Activated CD8-positive, alpha-beta T cell treated with anti-CD3 and anti-CD28 coated beads, Interleukin-2, amount 10 ng/mL, durations not matched to agents 7 days and 5 days (primary cell): ENCODE measurements at regions not wholly inside any gene's neighbourhood (a gene's known extent, or its start where the extent isn't known, plus 50 kb on each side); places are given as distances from the start of the nearest gene placed in this dataset.
"Not testable (repeated sequence)": the region's sequence is repeated elsewhere in the genome, so short reads cannot be mapped to it uniquely, and the experiment has no call there.

Experiments
- ATAC-seq: fragments of 150-1000 bp; cut with Tn5 transposase; one replicate; pipeline ENCODE4 v1.10.0; 2021; ENCODE audit warnings: moderate library complexity
- CTCF ChIA-PET: fragments of 350-600 bp; sonication (Branson Sonifier 250); formaldehyde crosslinking; loops from one replicate; lab custom pipeline; 2021; ENCODE audit warnings: antibody characterized with exemption; lab: Charles Lee
- POLR2A ChIA-PET: fragments of 350-600 bp; sonication (Branson Sonifier 250); formaldehyde crosslinking; loops from one replicate; lab custom pipeline; 2021; ENCODE audit warnings: antibody characterized with exemption; lab: Charles Lee
- DNase-seq: peaks from one replicate; pipeline ENCODE4 v3.0.0-alpha.2; 2020
- H3K27ac Mint-ChIP-seq: one replicate; pipeline ENCODE4 v1.8.0; 2021; ENCODE audit warnings: mild to moderate bottlenecking, mixed read lengths
- H3K27me3 Mint-ChIP-seq: one replicate; pipeline ENCODE4 v1.8.0; 2021; ENCODE audit warnings: low read depth, mixed read lengths
- H3K36me3 Mint-ChIP-seq: one replicate; pipeline ENCODE4 v1.8.0; 2021; ENCODE audit warnings: low read depth, mixed read lengths
- H3K4me1 Mint-ChIP-seq: one replicate; pipeline ENCODE4 v1.8.0; 2021; ENCODE audit warnings: low read depth, mixed read lengths
- H3K4me3 Mint-ChIP-seq: one replicate; pipeline ENCODE4 v1.8.0; 2021; ENCODE audit warnings: mild to moderate bottlenecking, mixed read lengths
- H3K9me3 Mint-ChIP-seq: one replicate; pipeline ENCODE4 v1.8.0; 2022; ENCODE audit warnings: mixed read lengths; ENCODE audit not compliant: insufficient read depth

- POLR2A ChIA-PET, result no interaction called here
- DNase-seq, result no peak
- Mint-ChIP-seq H3K4me3 (no peak overlapping the region), H3K27me3 (no peaks in the 10 kb centered on the region), H3K36me3 (no peaks in the 10 kb centered on the region), H3K4me1 (no peaks in the 10 kb centered on the region), H3K27ac (no peak overlapping the region), H3K9me3 (peaks cover 4% of the 10 kb centered on the region)
- ATAC-seq, result no peak
- CTCF ChIA-PET, result no interaction called here
Observed at GRCh38 chr10:36443233-36443632, 682.2 kb upstream of the ANKRD30A start.

- ChIA-PET POLR2A (no interaction called here), CTCF (no interaction called here)
- H3K4me1 Mint-ChIP-seq, result no peaks in the 10 kb centered on the region
- H3K27me3 Mint-ChIP-seq, result no peaks in the 10 kb centered on the region
- peaks cover 8% of the 10 kb centered on the region for H3K9me3 Mint-ChIP-seq
- ATAC-seq (no peak), DNase-seq (no peak)
- no peak overlapping the region for H3K4me3 Mint-ChIP-seq
- no peak overlapping the region for H3K27ac Mint-ChIP-seq
- no peaks in the 10 kb centered on the region for H3K36me3 Mint-ChIP-seq
Observed at GRCh38 chr10:36441557-36441956, 683.8 kb upstream of the ANKRD30A start.

- no peak overlapping the region for H3K27ac Mint-ChIP-seq
- H3K27me3 Mint-ChIP-seq, result no peaks in the 10 kb centered on the region
- H3K36me3 Mint-ChIP-seq, result no peaks in the 10 kb centered on the region
- ChIA-PET POLR2A (no interaction called here), CTCF (no interaction called here)
- no peaks in the 10 kb centered on the region for H3K4me1 Mint-ChIP-seq
- no peak overlapping the region for H3K4me3 Mint-ChIP-seq
- DNase-seq (no peak), ATAC-seq (no peak)
- peaks cover 8% of the 10 kb centered on the region for H3K9me3 Mint-ChIP-seq
Observed at GRCh38 chr10:36440539-36440938, 684.9 kb upstream of the ANKRD30A start.

GRCh38 chr10:36437367-36437766 lies 688.0 kb upstream of the ANKRD30A start:
- H3K27ac Mint-ChIP-seq, result no peak overlapping the region
- H3K9me3 Mint-ChIP-seq, result peaks cover 8% of the 10 kb centered on the region
- ATAC-seq (no peak), DNase-seq (no peak)
- H3K4me3 Mint-ChIP-seq, result no peak overlapping the region
- ChIA-PET POLR2A (no interaction called here), CTCF (no interaction called here)
- no peaks in the 10 kb centered on the region for H3K27me3 Mint-ChIP-seq
- H3K36me3 Mint-ChIP-seq, result no peaks in the 10 kb centered on the region
- H3K4me1 Mint-ChIP-seq, result no peaks in the 10 kb centered on the region

- POLR2A ChIA-PET, result no interaction called here
- no peaks in the 10 kb centered on the region for H3K27me3 Mint-ChIP-seq
- H3K4me1 Mint-ChIP-seq, result no peaks in the 10 kb centered on the region
- no peak overlapping the region for H3K27ac Mint-ChIP-seq
- H3K36me3 Mint-ChIP-seq, result no peaks in the 10 kb centered on the region
- H3K4me3 Mint-ChIP-seq, result no peak overlapping the region
- ATAC-seq (no peak), DNase-seq (no peak)
- peaks cover 14% of the 10 kb centered on the region for H3K9me3 Mint-ChIP-seq
- CTCF ChIA-PET, result no interaction called here
Observed at GRCh38 chr10:36428507-36428906, 696.9 kb upstream of the ANKRD30A start.

GRCh38 chr10:36425131-36425797 lies 700.1 kb upstream of the ANKRD30A start:
- H3K36me3 Mint-ChIP-seq, result no peaks in the 10 kb centered on the region
- ATAC-seq, result no peak
- POLR2A ChIA-PET, result no interaction called here

GRCh38 chr10:36424502-36424901 lies 700.9 kb upstream of the ANKRD30A start:
- DNase-seq (no peak), ATAC-seq (no peak)
- Mint-ChIP-seq H3K27me3 (no peaks in the 10 kb centered on the region), H3K9me3 (peaks cover 8% of the 10 kb centered on the region), H3K4me1 (no peaks in the 10 kb centered on the region), H3K4me3 (no peak overlapping the region), H3K36me3 (no peaks in the 10 kb centered on the region), H3K27ac (no peak overlapping the region)
- CTCF ChIA-PET, result no interaction called here
- POLR2A ChIA-PET, result no interaction called here

More at GRCh38 chr10:36425131-36425797, 700.1 kb upstream of the ANKRD30A start:
- Mint-ChIP-seq H3K4me1 (no peaks in the 10 kb centered on the region), H3K4me3 (no peak overlapping the region), H3K9me3 (peaks cover 14% of the 10 kb centered on the region), H3K27me3 (no peaks in the 10 kb centered on the region), H3K27ac (no peak overlapping the region)
- CTCF ChIA-PET, result no interaction called here
- DNase-seq, result no peak

GRCh38 chr10:36423821-36424248 lies 701.6 kb upstream of the ANKRD30A start:
- ChIA-PET POLR2A (no interaction called here), CTCF (no interaction called here)
- DNase-seq (no peak), ATAC-seq (no peak)
- Mint-ChIP-seq H3K4me3 (no peak overlapping the region), H3K4me1 (no peaks in the 10 kb centered on the region), H3K36me3 (no peaks in the 10 kb centered on the region), H3K27ac (no peak overlapping the region), H3K27me3 (no peaks in the 10 kb centered on the region), H3K9me3 (peaks cover 8% of the 10 kb centered on the region)

- Mint-ChIP-seq H3K27me3 (no peaks in the 10 kb centered on the region), H3K9me3 (peaks cover 8% of the 10 kb centered on the region), H3K36me3 (no peaks in the 10 kb centered on the region), H3K4me3 (no peak overlapping the region), H3K4me1 (no peaks in the 10 kb centered on the region), H3K27ac (no peak overlapping the region)
- no peak for ATAC-seq
- ChIA-PET POLR2A (no interaction called here), CTCF (no interaction called here)
- no peak for DNase-seq
Observed at GRCh38 chr10:36421992-36422391, 703.4 kb upstream of the ANKRD30A start.

GRCh38 chr10:36416513-36416912 lies 708.9 kb upstream of the ANKRD30A start:
- Mint-ChIP-seq H3K27ac (no peak overlapping the region), H3K9me3 (peaks cover 17% of the 10 kb centered on the region), H3K27me3 (no peaks in the 10 kb centered on the region), H3K36me3 (no peaks in the 10 kb centered on the region), H3K4me1 (no peaks in the 10 kb centered on the region), H3K4me3 (no peak overlapping the region)
- ATAC-seq (no peak), DNase-seq (no peak)
- CTCF ChIA-PET, result no interaction called here
- POLR2A ChIA-PET, result no interaction called here

- H3K9me3 Mint-ChIP-seq, result peaks cover 27% of the 10 kb centered on the region
- no peak overlapping the region for H3K27ac Mint-ChIP-seq
- ChIA-PET POLR2A (no interaction called here), CTCF (no interaction called here)
- no peak overlapping the region for H3K4me3 Mint-ChIP-seq
- H3K4me1 Mint-ChIP-seq, result no peaks in the 10 kb centered on the region
- ATAC-seq (no peak), DNase-seq (no peak)
- H3K27me3 Mint-ChIP-seq, result no peaks in the 10 kb centered on the region
- H3K36me3 Mint-ChIP-seq, result no peaks in the 10 kb centered on the region
Observed at GRCh38 chr10:36412942-36413341, 712.5 kb upstream of the ANKRD30A start.

- H3K4me3 Mint-ChIP-seq, DNase-seq, ATAC-seq, H3K27me3 Mint-ChIP-seq, CTCF ChIA-PET, H3K27ac Mint-ChIP-seq, POLR2A ChIA-PET, H3K36me3 Mint-ChIP-seq, H3K4me1 Mint-ChIP-seq: not testable (repeated sequence)
- peaks cover 15% of the 10 kb centered on the region for H3K9me3 Mint-ChIP-seq
Observed at GRCh38 chr10:36400238-36400637, 725.2 kb upstream of the ANKRD30A start.

GRCh38 chr10:36393801-36394200 lies 731.6 kb upstream of the ANKRD30A start:
- Mint-ChIP-seq H3K27ac (no peak overlapping the region), H3K4me1 (no peaks in the 10 kb centered on the region), H3K4me3 (no peak overlapping the region), H3K9me3 (peaks cover 18% of the 10 kb centered on the region), H3K27me3 (no peaks in the 10 kb centered on the region), H3K36me3 (no peaks in the 10 kb centered on the region)
- ChIA-PET CTCF (no interaction called here), POLR2A (no interaction called here)
- DNase-seq (no peak), ATAC-seq (no peak)
